ENCODE measurements at regions not wholly inside any gene's neighbourhood (a gene's known extent, or its start where the extent isn't known, plus 50 kb on each side); places are given as distances from the start of the nearest gene placed in this dataset.

GRCh38 chr7:41323806-41324205 is 379.1 kb downstream of the INHBA start:
- Mint-ChIP-seq H3K27me3 (no peaks in the 10 kb centered on the region), H3K4me3 (no peak overlapping the region), H3K4me1 (no peaks in the 10 kb centered on the region), H3K27ac (no peak overlapping the region), H3K36me3 (no peaks in the 10 kb centered on the region), H3K9me3 (no peaks in the 10 kb centered on the region)

DNA sequence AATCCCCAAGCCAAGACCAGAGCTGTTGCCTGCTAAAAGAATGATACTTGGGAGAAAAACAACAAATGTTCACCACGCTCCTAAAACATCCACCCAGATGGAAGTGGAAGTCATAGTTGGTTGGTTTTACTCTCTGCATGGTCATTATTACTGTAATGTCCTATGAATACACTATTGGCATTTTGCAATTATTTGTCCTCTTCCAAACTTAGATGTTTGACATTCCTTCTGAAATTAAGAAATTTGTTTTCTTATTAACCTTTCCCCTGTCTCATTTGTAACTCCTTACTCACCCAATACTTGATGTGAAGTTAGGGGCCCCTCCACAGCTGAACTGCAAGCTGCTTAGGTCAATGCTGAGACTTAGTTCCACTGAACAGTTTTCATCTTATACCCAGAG is 383.3 kb downstream of the INHBA start:
- H3K27me3 Mint-ChIP-seq = no peaks in the 10 kb centered on the region
- H3K9me3 Mint-ChIP-seq = no peaks in the 10 kb centered on the region

GRCh38 chr7:41316410-41316809 is 386.5 kb downstream of the INHBA start:
- Mint-ChIP-seq H3K27ac (no peak overlapping the region), H3K4me3 (no peak overlapping the region), H3K27me3 (no peaks in the 10 kb centered on the region), H3K4me1 (no peaks in the 10 kb centered on the region), H3K9me3 (no peaks in the 10 kb centered on the region), H3K36me3 (no peaks in the 10 kb centered on the region)

More for the DNA sequence above, 383.3 kb downstream of the INHBA start:
- Mint-ChIP-seq H3K4me3 (no peak overlapping the region), H3K36me3 (no peaks in the 10 kb centered on the region), H3K4me1 (no peaks in the 10 kb centered on the region), H3K27ac (no peak overlapping the region)

DNA sequence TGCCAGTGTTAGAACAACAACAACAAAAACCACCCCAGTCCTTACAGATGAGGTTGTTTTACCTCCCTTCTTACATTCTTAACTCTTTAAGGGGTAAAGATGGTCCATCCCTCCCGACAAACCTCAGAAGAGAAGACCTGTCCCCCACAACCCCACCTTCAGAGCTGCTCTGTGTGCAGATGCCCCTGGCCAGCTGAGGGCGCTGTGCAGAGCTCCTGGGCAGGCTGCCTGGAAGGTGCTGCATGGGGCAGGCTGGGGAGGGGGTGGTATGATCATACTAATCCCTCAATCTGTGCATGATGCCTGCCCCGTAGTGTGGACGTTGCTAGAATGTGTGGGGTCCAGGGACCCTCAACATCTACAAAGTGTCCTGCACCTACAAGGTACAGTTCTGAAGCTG is 387.1 kb downstream of the INHBA start:
- H3K4me1 Mint-ChIP-seq = no peaks in the 10 kb centered on the region
- no peaks in the 10 kb centered on the region for H3K27me3 Mint-ChIP-seq
- H3K36me3 Mint-ChIP-seq = no peaks in the 10 kb centered on the region
- no peak overlapping the region for H3K4me3 Mint-ChIP-seq
- no peak overlapping the region for H3K27ac Mint-ChIP-seq
- H3K9me3 Mint-ChIP-seq = no peaks in the 10 kb centered on the region

GRCh38 chr7:41313171-41313570 is 389.7 kb downstream of the INHBA start:
- H3K27ac Mint-ChIP-seq = no peak overlapping the region
- no peaks in the 10 kb centered on the region for H3K36me3 Mint-ChIP-seq
- no peaks in the 10 kb centered on the region for H3K4me1 Mint-ChIP-seq
- H3K4me3 Mint-ChIP-seq = no peak overlapping the region
- no peaks in the 10 kb centered on the region for H3K27me3 Mint-ChIP-seq
- H3K9me3 Mint-ChIP-seq = no peaks in the 10 kb centered on the region

DNA sequence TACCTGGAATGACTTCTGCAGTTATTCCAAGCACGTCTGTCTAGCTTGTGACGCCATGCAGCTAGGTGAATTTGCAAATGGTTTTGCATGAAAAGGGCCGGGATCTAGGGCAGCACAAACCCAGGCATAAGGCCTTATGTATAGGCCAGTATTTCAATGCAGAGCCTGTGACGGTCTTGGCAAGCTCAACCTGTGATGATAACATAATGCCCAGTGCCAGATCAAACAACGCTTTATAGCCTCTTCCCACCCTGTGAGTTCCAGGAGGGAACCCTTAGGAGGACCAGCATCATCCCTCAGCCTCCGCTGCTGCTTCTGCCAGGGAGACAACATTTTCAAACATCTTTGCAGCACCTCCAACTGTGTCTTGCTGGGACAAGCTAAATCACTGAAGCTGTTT is 390.7 kb downstream of the INHBA start:
- H3K4me1 Mint-ChIP-seq = no peaks in the 10 kb centered on the region
- H3K36me3 Mint-ChIP-seq = no peaks in the 10 kb centered on the region
- no peak overlapping the region for H3K27ac Mint-ChIP-seq
- no peaks in the 10 kb centered on the region for H3K27me3 Mint-ChIP-seq
- H3K9me3 Mint-ChIP-seq = no peaks in the 10 kb centered on the region
- H3K4me3 Mint-ChIP-seq = no peak overlapping the region

DNA sequence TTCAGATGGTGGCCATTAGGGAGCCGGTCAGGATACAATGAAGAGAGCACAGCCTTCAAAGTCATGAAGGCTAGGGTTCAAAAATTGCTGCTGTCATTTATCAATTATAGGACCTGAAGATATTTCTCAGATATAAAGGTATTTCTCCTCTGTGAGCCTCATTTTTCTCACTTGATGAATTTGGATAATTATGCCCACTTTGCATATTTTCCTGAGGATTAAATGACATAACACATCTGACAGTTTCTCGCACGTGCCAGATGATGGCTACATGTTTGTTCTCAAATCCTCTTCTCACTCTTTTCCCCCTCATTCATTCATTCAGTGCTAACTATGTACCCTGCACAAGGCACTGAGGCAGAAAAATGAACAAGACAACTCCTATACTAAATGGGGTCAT is 391.6 kb downstream of the INHBA start:
- Mint-ChIP-seq H3K9me3 (no peaks in the 10 kb centered on the region), H3K4me1 (no peaks in the 10 kb centered on the region), H3K27me3 (no peaks in the 10 kb centered on the region), H3K4me3 (no peak overlapping the region), H3K36me3 (no peaks in the 10 kb centered on the region), H3K27ac (no peak overlapping the region)

GRCh38 chr7:41306486-41306885 is 396.4 kb downstream of the INHBA start:
- H3K4me1 Mint-ChIP-seq = no peaks in the 10 kb centered on the region
- no peak overlapping the region for H3K4me3 Mint-ChIP-seq
- H3K27ac Mint-ChIP-seq = no peak overlapping the region
- H3K36me3 Mint-ChIP-seq = no peaks in the 10 kb centered on the region
- H3K27me3 Mint-ChIP-seq = peaks cover 2% of the 10 kb centered on the region
- no peaks in the 10 kb centered on the region for H3K9me3 Mint-ChIP-seq

DNA sequence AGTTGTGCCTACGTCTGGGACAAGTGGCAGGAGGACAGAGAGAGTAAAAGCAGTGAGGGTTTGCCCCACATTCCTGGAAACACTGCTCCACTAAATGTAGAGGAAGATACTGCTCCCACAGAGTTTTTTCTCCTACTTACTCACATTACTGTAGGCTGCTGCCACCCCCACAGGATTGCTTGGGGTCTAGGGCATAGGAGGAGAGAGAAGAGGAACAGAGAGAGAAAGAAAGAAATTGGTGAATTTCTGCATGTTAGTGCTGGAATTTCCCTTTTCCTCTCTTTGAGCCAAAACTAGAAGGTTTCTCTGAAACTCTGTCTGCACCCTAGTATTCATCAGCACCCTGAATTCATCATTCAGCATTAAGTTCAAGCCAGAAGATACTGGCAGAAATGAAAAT is 397.9 kb downstream of the INHBA start:
- Mint-ChIP-seq H3K27ac (no peak overlapping the region), H3K36me3 (no peaks in the 10 kb centered on the region), H3K9me3 (no peaks in the 10 kb centered on the region), H3K4me1 (no peaks in the 10 kb centered on the region), H3K27me3 (peaks cover 2% of the 10 kb centered on the region), H3K4me3 (peak overlapping the region in 1 of 4 donors; percentile 47)

- no peaks in the 10 kb centered on the region for H3K36me3 Mint-ChIP-seq
- H3K27ac Mint-ChIP-seq = no peak overlapping the region
- H3K4me3 Mint-ChIP-seq = no peak overlapping the region
- peaks cover 2% of the 10 kb centered on the region for H3K27me3 Mint-ChIP-seq
- no peaks in the 10 kb centered on the region for H3K9me3 Mint-ChIP-seq
- no peaks in the 10 kb centered on the region for H3K4me1 Mint-ChIP-seq
These were observed 399.2 kb downstream of the INHBA start for GRCh38 chr7:41303709-41304108.

GRCh38 chr7:41298409-41298808 is 404.5 kb downstream of the INHBA start:
- Mint-ChIP-seq H3K9me3 (peaks cover 0 to 2% (median 0%) of the 10 kb centered on the region in 3 donors), H3K27ac (no peak overlapping the region), H3K4me1 (no peaks in the 10 kb centered on the region), H3K4me3 (no peak overlapping the region), H3K27me3 (peaks cover 2% of the 10 kb centered on the region), H3K36me3 (no peaks in the 10 kb centered on the region)

DNA sequence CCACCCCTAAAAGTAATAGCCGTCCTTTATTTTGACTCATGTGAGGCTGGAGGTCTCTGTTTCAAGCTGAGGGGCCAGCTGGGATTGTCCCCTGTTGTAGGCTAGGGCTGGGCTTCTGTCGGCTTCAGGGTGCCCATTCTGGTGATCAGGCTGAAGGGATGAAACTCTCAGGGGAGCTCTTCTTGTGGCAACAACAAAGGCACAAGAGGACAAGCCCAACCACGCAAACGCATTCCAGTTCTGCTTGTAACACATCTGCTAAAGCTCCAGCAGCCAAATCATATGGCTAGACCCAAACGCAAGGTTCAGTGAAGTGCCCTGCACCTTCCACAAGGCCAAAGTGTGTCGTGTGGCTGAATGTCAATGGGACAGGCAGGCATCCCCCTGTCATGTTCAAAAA is 405.7 kb downstream of the INHBA start:
- peaks cover 0 to 2% (median 0%) of the 10 kb centered on the region in 3 donors for H3K9me3 Mint-ChIP-seq
- H3K36me3 Mint-ChIP-seq = no peaks in the 10 kb centered on the region
- H3K4me1 Mint-ChIP-seq = no peaks in the 10 kb centered on the region
- H3K27me3 Mint-ChIP-seq = peaks cover 2% of the 10 kb centered on the region
- no peak overlapping the region for H3K4me3 Mint-ChIP-seq
- H3K27ac Mint-ChIP-seq = no peak overlapping the region

GRCh38 chr7:41295455-41295815 is 407.5 kb downstream of the INHBA start:
- Mint-ChIP-seq H3K4me1 (no peaks in the 10 kb centered on the region), H3K36me3 (no peaks in the 10 kb centered on the region), H3K27ac (no peak overlapping the region)

DNA sequence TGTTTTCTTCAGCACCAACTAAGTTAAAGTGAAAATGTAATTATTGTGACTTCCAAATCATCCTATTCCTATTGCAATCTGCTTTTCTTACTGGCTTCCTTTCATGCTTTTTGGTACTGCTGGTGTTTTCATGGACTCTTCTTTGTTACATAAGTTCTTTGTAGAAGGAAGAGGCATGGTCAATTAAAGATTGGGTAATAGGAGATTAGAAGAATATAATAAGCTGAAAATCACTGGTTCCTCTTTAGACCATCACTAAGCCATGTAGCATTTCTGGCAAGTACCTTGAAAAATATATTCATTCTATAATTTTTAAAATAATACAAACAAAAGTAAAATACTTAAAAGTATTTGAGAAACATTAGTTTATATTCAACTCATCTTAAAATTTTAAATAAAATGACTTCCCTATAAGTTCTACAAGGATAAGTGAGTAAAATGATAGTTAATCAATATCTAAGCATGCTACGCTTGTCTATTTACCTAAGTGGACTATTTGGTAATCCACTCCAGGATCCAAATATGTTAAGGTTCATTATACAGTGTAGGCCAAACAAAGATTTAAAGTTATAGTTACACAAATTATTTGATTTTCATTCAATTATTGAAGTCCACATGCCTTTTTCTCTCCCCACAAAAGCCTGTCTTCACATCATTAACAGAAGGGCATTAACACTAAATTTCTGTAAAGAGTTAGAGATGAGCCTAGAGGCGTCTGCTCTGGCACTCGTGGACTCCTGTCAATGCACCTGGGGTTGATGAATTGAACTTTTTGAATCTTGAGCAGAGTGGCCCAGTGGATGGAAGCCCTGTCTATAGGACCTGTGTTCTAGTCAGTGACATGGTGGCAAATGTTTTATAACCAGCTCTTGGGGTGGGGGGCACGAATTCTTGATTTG is 408.1 kb downstream of the INHBA start:
- Mint-ChIP-seq H3K27me3 (no peaks in the 10 kb centered on the region), H3K4me3 (no peak overlapping the region), H3K4me1 (no peaks in the 10 kb centered on the region), H3K36me3 (no peaks in the 10 kb centered on the region), H3K27ac (no peak overlapping the region), H3K9me3 (peaks cover 0 to 2% (median 0%) of the 10 kb centered on the region in 3 donors)

More at GRCh38 chr7:41295455-41295815, 407.5 kb downstream of the INHBA start:
- Mint-ChIP-seq H3K27me3 (no peaks in the 10 kb centered on the region), H3K9me3 (peaks cover 0 to 2% (median 0%) of the 10 kb centered on the region in 3 donors), H3K4me3 (no peak overlapping the region)

- Mint-ChIP-seq H3K4me1 (no peaks in the 10 kb centered on the region), H3K27me3 (no peaks in the 10 kb centered on the region), H3K4me3 (no peak overlapping the region), H3K36me3 (no peaks in the 10 kb centered on the region), H3K9me3 (peaks cover 0 to 4% (median 0%) of the 10 kb centered on the region in 3 donors), H3K27ac (no peak overlapping the region)
These were observed 410.4 kb downstream of the INHBA start for GRCh38 chr7:41292487-41292886.

All from IgD-negative memory B cell (primary cell).